HCT116 (cell line): ENCODE measurements at regions not wholly inside any gene's neighbourhood (a gene's known extent, or its start where the extent isn't known, plus 50 kb on each side); places are given as distances from the start of the nearest gene placed in this dataset.

Source experiments
- ATAC-seq: fragments of 200-7000 bp; cut with Tn5 transposase; 2 replicates; pipeline ENCODE4 v1.9.1; 2020; ENCODE audit warnings: mild to moderate bottlenecking, moderate library complexity
- BruUV-seq: library from RNA; stranded (reverse); fragments of 400-500 nt; replicated peaks from 2 replicates; lab custom pipeline; 2021; lab: Mats Ljungman, UMichigan
- CTCF ChIA-PET: fragments of 300-600 bp; sonication (Branson Sonifier 250); formaldehyde crosslinking; loops from one replicate; lab custom pipeline; 2021; ENCODE audit warnings: antibody characterized with exemption; lab: Charles Lee
- POLR2A ChIA-PET: fragments of 300-600, 350-600 bp; sonication (Branson Sonifier 250); formaldehyde crosslinking; loops from one replicate; lab custom pipeline; 2021; ENCODE audit warnings: antibody characterized with exemption; lab: Charles Lee
- RAD21 ChIA-PET, 2 experiments: fragments of 300-600 bp; sonication (Branson Sonifier 250); formaldehyde crosslinking; loops; one replicate each; lab custom pipeline; 2023; ENCODE audit warnings: low total read pairs in 2 of 2; ENCODE audit not compliant: uncharacterized antibody in 2 of 2, unreplicated experiment in 2 of 2, low non-redundant PET in 1 of 2; lab: Charles Lee
- DNase-seq: peaks from one replicate; pipeline ENCODE4 v3.0.0-alpha.2; 2010; ENCODE audit warnings: low read depth, low spot score
- H2AFZ ChIP-seq: fragments of 200-600 bp; shearing (Covaris generic), sonication (generic); 2 replicates; pipeline ENCODE4 v1.6.1; 2017; ENCODE audit warnings: low read depth, mixed run types, mixed read lengths, antibody characterized with exemption, low read length; ENCODE audit not compliant: poor library complexity, severe bottlenecking
- H3K27ac ChIP-seq: 2 replicates; pipeline ENCODE4 v1.5.1; 2012; ENCODE audit warnings: low read depth, low read length
- H3K27me3 ChIP-seq: fragments of 200-600 bp; sonication (generic); 2 replicates; pipeline ENCODE4 v1.6.1; 2016; ENCODE audit warnings: mixed run types, low read length, mixed read lengths; ENCODE audit not compliant: insufficient read depth
- H3K36me3 ChIP-seq, 2 experiments: fragments of 200-500 bp in 1 of 2; fragments of 200-600 bp in 1 of 2; sonication (Bioruptor generic) in 1 of 2; sonication (generic) in 1 of 2; 2 replicates each; pipeline versions ENCODE4 v1.5.1 to v1.6.1; 2014 to 2016; ENCODE audit warnings: low read length in 2 of 2, inconsistent platforms in 1 of 2, mixed read lengths in 1 of 2, mixed run types in 1 of 2; ENCODE audit not compliant: insufficient read depth in 2 of 2, control insufficient read depth in 1 of 2
- H3K4me1 ChIP-seq, 2 experiments: fragments of 200-600 bp in 1 of 2; sonication (generic) in 1 of 2; 2 replicates each; pipeline versions ENCODE4 v1.5.1 to v1.6.1; 2012 to 2017; ENCODE audit warnings: low read length in 2 of 2, inconsistent platforms in 1 of 2, mild to moderate bottlenecking in 1 of 2, mixed read lengths in 1 of 2, mixed run types in 1 of 2, moderate library complexity in 1 of 2; ENCODE audit not compliant: insufficient read depth in 2 of 2, control insufficient read depth in 1 of 2
- H3K4me2 ChIP-seq: fragments of 200-600 bp; sonication (generic); 2 replicates; pipeline ENCODE4 v1.6.1; 2017; ENCODE audit warnings: mixed run types, low read length, mixed read lengths
- H3K4me3 ChIP-seq, 2 experiments: fragments of 200-600 bp in 1 of 2; sonication (generic) in 1 of 2; replicated peaks in 1 of 2; 2 replicates each; pipeline ENCODE4 v1.5.1; 2011 to 2016; ENCODE audit warnings: low read length in 2 of 2, control low read depth in 1 of 2, low read depth in 1 of 2, mild to moderate bottlenecking in 1 of 2, mixed read lengths in 1 of 2, mixed run types in 1 of 2
- H3K79me2 ChIP-seq: fragments of 200-600 bp; sonication (generic); 2 replicates; pipeline ENCODE4 v1.6.1; 2017; ENCODE audit warnings: mild to moderate bottlenecking, mixed run types, low read length, moderate library complexity, mixed read lengths; ENCODE audit not compliant: insufficient read depth
- H3K9ac ChIP-seq: fragments of 200-600 bp; sonication (generic); 2 replicates; pipeline ENCODE4 v1.6.1; 2016; ENCODE audit warnings: low read length, mixed read lengths
- H3K9me2 ChIP-seq: fragments of 200-600 bp; sonication (generic), shearing (Covaris generic); 2 replicates; pipeline ENCODE4 v1.6.1; 2017; ENCODE audit warnings: mixed run types, mild to moderate bottlenecking, moderate library complexity; ENCODE audit not compliant: insufficient read depth
- H3K9me3 ChIP-seq, 2 experiments: fragments of 200-500 bp in 1 of 2; fragments of 200-600 bp in 1 of 2; sonication (Bioruptor generic) in 1 of 2; sonication (generic) in 1 of 2; 2 replicates each; pipeline ENCODE4 v1.6.1; 2014 to 2017; ENCODE audit warnings: low read length in 2 of 2, mixed read lengths in 2 of 2, inconsistent platforms in 1 of 2, low read depth in 1 of 2, mild to moderate bottlenecking in 1 of 2, mixed run types in 1 of 2, moderate library complexity in 1 of 2; ENCODE audit not compliant: control insufficient read depth in 1 of 2, insufficient read depth in 1 of 2
- H4K20me1 ChIP-seq: fragments of 200-600 bp; sonication (generic), shearing (Covaris generic); 2 replicates; pipeline ENCODE4 v1.6.1; 2017; ENCODE audit warnings: mixed run types, mild to moderate bottlenecking, moderate library complexity; ENCODE audit not compliant: insufficient read depth
- ATF3 ChIP-seq: IDR thresholded peaks from 2 replicates; pipeline ENCODE4 v1.6.1; 2012
- CBX3 ChIP-seq: IDR thresholded peaks from 2 replicates; pipeline ENCODE4 v1.6.1; 2012; ENCODE audit warnings: low read depth
- CEBPB ChIP-seq: IDR thresholded peaks from 2 replicates; pipeline ENCODE4 v1.6.1; 2012; ENCODE audit warnings: low read depth
- CTCF ChIP-seq, 3 experiments: fragments of 200-600 bp in 1 of 3; sonication (generic) in 1 of 3; IDR thresholded peaks in 2 of 3; conservative IDR thresholded peaks in 1 of 3; 2 replicates each; pipeline ENCODE4 v1.5.1; 2012 to 2017; ENCODE audit warnings: low read depth in 2 of 3, low read length in 2 of 3, antibody characterized with exemption in 1 of 3, borderline replicate concordance in 1 of 3, control low read depth in 1 of 3, mild to moderate bottlenecking in 1 of 3, mixed read lengths in 1 of 3, mixed run types in 1 of 3, moderate library complexity in 1 of 3; ENCODE audit not compliant: insufficient read depth in 1 of 3
- EGR1 ChIP-seq: IDR thresholded peaks from 2 replicates; pipeline ENCODE4 v1.6.1; 2012; ENCODE audit warnings: low read depth
- ELF1 ChIP-seq: IDR thresholded peaks from 2 replicates; pipeline ENCODE4 v1.6.1; 2012; ENCODE audit warnings: low read depth, borderline replicate concordance
- EZH2 ChIP-seq: fragments of 200-600 bp; sonication (generic); IDR thresholded peaks from 2 replicates; pipeline ENCODE4 v1.6.1; 2017; ENCODE audit warnings: antibody characterized with exemption, mixed run types
- EZH2phosphoT487 ChIP-seq: fragments of 200-600 bp; IDR thresholded peaks from 2 replicates; pipeline ENCODE4 v1.6.1; 2018; ENCODE audit warnings: antibody characterized with exemption, borderline replicate concordance
- JUND ChIP-seq: IDR thresholded peaks from 2 replicates; pipeline ENCODE4 v1.6.1; 2012
- MAX ChIP-seq: IDR thresholded peaks from 2 replicates; pipeline ENCODE4 v1.6.1; 2012
- POLR2AphosphoS5 ChIP-seq: IDR thresholded peaks from 2 replicates; pipeline ENCODE4 v1.6.1; 2011; ENCODE audit warnings: mild to moderate bottlenecking, low read depth, low read length, moderate library complexity
- RAD21 ChIP-seq: IDR thresholded peaks from 2 replicates; pipeline ENCODE4 v1.6.1; 2012; ENCODE audit warnings: low read depth, mild to moderate bottlenecking
- REST ChIP-seq: IDR thresholded peaks from 2 replicates; pipeline ENCODE4 v1.6.1; 2012; ENCODE audit warnings: low read depth
- SIN3A ChIP-seq: IDR thresholded peaks from 2 replicates; pipeline ENCODE4 v1.6.1; 2012; ENCODE audit warnings: low read depth
- SP1 ChIP-seq: IDR thresholded peaks from 2 replicates; pipeline ENCODE4 v1.6.1; 2012; ENCODE audit warnings: low read depth
- SRF ChIP-seq: IDR thresholded peaks from 2 replicates; pipeline ENCODE4 v1.6.1; 2012; ENCODE audit warnings: low read depth
- YY1 ChIP-seq: IDR thresholded peaks from 2 replicates; pipeline ENCODE4 v1.6.1; 2011; ENCODE audit warnings: low read length, low read depth, moderate library complexity, mild to moderate bottlenecking; ENCODE audit not compliant: insufficient replicate concordance; ENCODE audit errors: extremely low read depth
- ZBTB33 ChIP-seq: IDR thresholded peaks from 2 replicates; pipeline ENCODE4 v1.6.1; 2011; ENCODE audit warnings: mild to moderate bottlenecking, low read length, moderate library complexity; ENCODE audit not compliant: insufficient replicate concordance; ENCODE audit errors: extremely low read depth
- ZNF274 ChIP-seq: fragments of 200-500 bp; sonication (Bioruptor generic); IDR thresholded peaks from 2 replicates; pipeline ENCODE4 v1.6.1; 2014; ENCODE audit warnings: mild to moderate bottlenecking, low read depth, low read length, inconsistent platforms
- intact Hi-C: fragments of 100-400 bp; cut with micrococcal nuclease; formaldehyde crosslinking; loops from 2 replicates; pipeline ENCODE4 v1.10.0; 2022

- TF ChIP-seq REST (no peak), ZBTB33 (no peak), CBX3 (no peak), ATF3 (no peak), EGR1 (no peak)
- TF ChIP-seq, all 23 proteins: peak for 0
Measured at GRCh38 chr3:106510206-106510605, 641.4 kb upstream of the CBLB start (continued).

- ChIA-PET CTCF (no interaction called here), POLR2A (no interaction called here), RAD21 (no interaction called here)
- BruUV-seq: no TSS peak
- no peak overlapping the region for H3K9ac ChIP-seq
- no peak overlapping the region for H3K4me2 ChIP-seq
- no peaks in the 10 kb centered on the region for H3K9me3 ChIP-seq
- intact Hi-C loops: no loop called here
- no peaks in the 10 kb centered on the region for H3K36me3 ChIP-seq
- no peaks in the 10 kb centered on the region for H3K27me3 ChIP-seq
- DNase-seq (no peak), ATAC-seq (no peak)
- H3K4me3 ChIP-seq: no peak overlapping the region
- no peak overlapping the region for H3K27ac ChIP-seq
- no peaks in the 10 kb centered on the region for H4K20me1 ChIP-seq
- no peaks in the 10 kb centered on the region for H3K4me1 ChIP-seq
- no peak overlapping the region for H2AFZ ChIP-seq
- no peaks in the 10 kb centered on the region for H3K9me2 ChIP-seq
- H3K79me2 ChIP-seq: no peaks in the 10 kb centered on the region
- TF ChIP-seq SRF (no peak), JUND (no peak), SP1 (no peak), SIN3A (no peak), POLR2AphosphoS5 (no peak), CEBPB (no peak), EZH2phosphoT487 (no peak), EZH2 (no peak), YY1 (no peak), RAD21 (no peak), ATF3 (no peak), EGR1 (no peak), CTCF (IDR thresholded peaks at IDR 0.05 in 2 of 3, conservative IDR thresholded peaks at IDR 0.05 in 1 of 3; ENCODE audit: borderline replicate concordance in 1 of 3, insufficient read depth in 1 of 3, low read depth in 2 of 3, low read length in 2 of 3) (no peak), ZNF274 (no peak), ELF1 (no peak), MAX (no peak)
Measured at GRCh38 chr3:106512846-106513245, 644.0 kb upstream of the CBLB start.
